ENCODE measurements at regions not wholly inside any gene's neighbourhood (a gene's known extent, or its start where the extent isn't known, plus 50 kb on each side); places are given as distances from the start of the nearest gene placed in this dataset.
"Not testable (repeated sequence)": the region's sequence is repeated elsewhere in the genome, so short reads cannot be mapped to it uniquely, and the experiment has no call there.

DNA sequence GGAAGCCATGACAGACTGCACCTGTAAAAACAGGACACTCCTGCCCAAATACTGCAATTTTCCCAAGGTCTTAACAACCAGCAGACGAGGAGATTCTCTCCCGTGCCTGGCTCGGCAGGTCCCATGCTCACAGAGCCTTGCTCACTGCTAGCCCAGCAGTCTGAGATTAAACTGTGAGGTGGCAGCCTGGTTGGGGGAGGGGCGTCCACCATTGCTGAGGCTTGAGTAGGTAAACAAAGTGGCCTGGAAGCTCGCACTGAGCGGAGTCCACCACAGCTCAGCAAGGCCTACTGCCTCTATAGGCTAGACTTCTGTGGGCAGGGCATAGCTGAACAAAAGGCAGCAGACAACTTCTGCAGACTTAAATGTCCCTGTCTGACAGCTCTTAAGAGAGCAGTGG lies 80.3 kb downstream of the ANXA5 start:
- DNase-seq, result not testable (repeated sequence)

DNA sequence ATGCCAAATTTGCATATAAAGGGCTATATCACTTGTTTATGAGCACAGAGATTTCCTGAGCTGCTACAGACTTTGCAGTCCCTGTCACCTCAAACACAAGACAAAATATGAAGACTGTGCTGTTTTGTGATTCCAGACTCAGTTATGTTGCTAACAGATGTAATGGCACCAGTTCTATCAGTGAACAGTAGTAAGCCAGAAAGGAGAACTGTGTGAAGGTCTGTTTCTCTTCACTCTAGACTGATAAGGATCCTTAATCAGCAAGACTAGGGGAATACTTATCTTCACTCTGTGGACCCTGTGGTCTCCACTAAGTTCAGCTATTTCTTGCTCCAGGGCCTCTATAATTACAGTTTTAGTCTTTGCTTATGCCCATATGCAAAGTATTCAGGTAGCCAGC lies 82.7 kb downstream of the ANXA5 start:
- DNase-seq, result no peak

DNA sequence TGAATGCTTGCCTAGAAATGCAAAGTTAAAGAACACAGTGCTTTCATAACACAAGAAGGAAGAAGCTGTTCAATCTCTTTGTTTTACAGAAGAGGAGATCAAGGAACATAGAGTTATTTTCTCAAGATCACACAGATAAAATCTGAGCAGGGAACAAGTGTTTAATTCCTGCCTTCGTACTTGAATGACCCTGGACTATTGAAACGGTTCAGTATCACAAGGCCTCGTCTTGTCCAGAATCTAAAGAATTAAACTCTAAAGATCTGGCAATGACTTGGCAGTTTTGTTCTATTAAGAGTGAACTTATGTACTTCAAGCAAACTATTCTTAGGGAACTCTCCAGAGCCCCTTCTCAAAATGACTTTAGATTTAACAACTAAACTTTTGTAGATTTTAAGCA lies 97.7 kb downstream of the ANXA5 start:
- DNase-seq, result no peak

DNA sequence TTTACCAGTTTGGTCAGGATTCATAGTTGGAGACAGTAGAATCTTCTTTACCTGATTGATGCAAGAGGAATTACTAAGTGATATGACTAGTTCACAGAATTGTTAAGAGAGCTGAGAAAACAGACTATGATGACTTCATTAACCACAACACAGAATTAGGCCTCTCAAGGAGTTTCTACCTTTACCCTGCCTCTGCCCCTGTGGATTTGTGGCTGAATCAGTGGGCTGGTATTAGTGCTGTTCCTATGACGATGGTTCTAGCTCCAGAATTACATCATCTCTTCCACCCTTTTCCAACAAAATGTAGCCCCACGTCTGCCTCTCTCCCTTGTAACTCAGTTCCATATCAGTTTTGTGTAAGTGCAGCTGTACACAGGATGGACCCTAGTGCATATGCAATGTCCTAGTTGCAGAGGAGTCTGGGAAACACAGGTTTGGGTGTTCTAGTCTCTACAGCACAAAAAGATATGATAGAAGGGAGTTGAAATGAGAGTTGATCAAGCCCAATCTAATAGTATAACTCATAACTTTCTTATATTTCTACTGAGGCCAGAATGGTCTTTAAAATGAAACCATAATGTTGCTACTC lies 99.3 kb downstream of the ANXA5 start:
- no peak for DNase-seq

DNA sequence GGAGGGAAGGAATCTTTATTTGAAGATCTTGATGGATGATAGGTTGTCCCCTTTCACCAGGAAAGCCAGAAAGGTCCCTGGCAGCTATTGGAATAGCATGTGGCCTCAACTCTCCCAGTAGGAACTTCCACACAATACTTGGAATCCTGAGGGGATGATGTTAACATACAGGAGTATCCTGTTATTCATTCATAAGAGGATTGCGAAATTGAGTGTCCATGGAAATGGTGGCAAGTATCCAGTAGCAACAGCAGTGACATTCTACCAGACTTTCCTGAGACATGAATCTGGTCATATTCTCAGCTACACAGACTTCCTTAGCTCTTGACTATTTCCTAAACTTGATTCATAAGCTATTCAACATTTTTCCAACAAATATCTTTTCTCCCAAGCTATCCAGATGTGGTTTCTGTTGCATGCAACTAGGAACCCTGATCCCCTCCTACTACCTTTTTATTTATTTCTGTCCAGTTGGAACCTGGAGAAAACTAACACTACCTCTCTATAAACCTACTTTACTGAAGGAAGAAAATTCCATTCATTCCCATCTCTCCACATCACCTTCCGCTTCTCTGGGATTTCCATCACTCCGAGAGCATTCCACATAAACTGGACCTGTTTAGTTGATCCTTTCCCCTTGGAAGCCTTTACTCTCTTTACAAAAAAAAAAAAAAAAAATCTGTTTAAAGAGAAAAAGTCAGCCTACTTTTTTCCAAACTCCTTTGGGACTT lies 101.8 kb downstream of the ANXA5 start:
- DNase-seq, result no peak

DNA sequence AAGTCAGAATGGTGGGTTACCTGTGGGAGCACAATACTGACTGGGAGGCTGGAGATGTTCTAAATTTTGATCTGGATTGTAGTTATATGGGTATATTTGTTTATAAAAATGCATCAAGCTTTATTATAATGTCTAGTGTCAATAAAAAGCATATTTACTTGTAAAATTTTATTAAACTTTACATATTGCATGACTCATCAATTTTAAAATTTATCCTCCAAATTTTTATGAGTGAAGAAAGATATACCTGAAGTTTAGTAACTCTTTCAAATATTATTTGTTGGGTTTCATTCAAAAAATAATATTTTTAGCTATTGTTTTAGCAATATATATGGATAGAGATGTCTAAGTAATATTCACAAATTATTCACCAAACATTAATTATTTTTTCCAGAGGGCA lies 103.0 kb downstream of the ANXA5 start:
- DNase-seq, result no peak

DNA sequence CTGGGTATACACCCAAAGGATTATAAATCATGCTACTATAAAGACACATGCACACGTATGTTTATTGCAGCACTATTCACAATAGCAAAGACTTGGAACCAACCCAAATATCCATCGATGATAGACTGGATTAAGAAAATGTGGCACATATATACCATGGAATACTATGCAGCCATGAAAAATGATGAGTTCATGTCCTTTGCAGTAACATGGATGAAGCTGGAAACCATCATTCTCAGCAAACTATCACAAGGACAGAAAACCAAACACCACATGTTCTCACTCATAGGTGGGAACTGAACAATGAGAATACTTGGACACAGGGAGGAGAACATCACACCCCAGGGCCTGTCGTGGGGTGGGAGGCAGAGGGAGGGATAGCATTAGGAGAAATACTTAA lies 104.5 kb downstream of the ANXA5 start:
- DNase-seq, result not testable (repeated sequence)

GRCh38 chr4:121584836-121585235 lies 111.9 kb downstream of the ANXA5 start:
- DNase-seq, result no peak

- no peak for DNase-seq
Measured at GRCh38 chr4:121583396-121583795, 113.4 kb downstream of the ANXA5 start.

- DNase-seq, result no peak
Measured at GRCh38 chr4:121582296-121582695, 114.5 kb downstream of the ANXA5 start.

DNA sequence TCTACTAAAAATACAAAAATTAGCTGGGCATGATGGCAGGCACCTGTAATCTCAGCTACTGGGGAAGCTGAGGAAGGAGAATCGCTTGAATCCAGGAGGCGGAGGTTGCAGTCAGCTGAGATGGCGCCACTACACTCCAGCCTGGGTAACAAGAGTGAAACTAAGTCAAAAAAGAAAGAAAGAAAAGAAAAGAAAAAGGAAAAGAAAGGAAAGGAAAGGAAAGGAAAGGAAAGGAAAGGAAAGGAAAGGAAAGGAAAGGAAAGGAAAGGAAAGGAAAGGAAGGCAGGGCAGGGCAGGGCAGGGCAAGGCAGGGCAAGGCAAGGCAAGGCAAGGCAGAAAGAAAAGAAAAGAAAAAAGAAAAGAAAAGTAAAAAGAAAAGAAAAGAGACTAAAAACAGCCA lies 121.4 kb downstream of the ANXA5 start:
- not testable (repeated sequence) for DNase-seq

GRCh38 chr4:121574618-121575017 lies 122.2 kb downstream of the ANXA5 start:
- no peak for DNase-seq

DNA sequence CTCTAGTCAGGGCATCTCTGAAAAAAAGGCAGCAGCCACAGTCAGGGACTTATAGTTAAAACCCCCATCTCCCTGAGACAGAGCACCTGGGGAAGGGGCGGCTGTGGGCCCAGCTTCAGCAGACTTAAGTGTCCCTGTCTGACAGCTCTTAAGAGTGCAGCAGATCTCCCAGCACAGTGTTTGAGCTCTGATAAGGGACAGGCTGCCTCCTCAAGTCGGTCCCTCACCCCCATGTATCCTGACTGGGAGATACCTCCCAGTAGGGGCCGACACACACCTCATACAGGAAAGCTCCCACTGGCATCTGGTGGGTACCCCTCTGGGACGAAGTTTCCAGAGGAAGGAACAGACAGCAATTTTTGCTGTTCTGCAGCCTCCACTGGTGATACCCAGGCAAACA lies 129.0 kb downstream of the ANXA5 start:
- DNase-seq, result no peak

GRCh38 chr4:121564840-121565375 lies 131.9 kb downstream of the ANXA5 start:
- no peak for DNase-seq

- no peak for DNase-seq
Measured at GRCh38 chr4:121562811-121563210, 134.0 kb downstream of the ANXA5 start.

DNA sequence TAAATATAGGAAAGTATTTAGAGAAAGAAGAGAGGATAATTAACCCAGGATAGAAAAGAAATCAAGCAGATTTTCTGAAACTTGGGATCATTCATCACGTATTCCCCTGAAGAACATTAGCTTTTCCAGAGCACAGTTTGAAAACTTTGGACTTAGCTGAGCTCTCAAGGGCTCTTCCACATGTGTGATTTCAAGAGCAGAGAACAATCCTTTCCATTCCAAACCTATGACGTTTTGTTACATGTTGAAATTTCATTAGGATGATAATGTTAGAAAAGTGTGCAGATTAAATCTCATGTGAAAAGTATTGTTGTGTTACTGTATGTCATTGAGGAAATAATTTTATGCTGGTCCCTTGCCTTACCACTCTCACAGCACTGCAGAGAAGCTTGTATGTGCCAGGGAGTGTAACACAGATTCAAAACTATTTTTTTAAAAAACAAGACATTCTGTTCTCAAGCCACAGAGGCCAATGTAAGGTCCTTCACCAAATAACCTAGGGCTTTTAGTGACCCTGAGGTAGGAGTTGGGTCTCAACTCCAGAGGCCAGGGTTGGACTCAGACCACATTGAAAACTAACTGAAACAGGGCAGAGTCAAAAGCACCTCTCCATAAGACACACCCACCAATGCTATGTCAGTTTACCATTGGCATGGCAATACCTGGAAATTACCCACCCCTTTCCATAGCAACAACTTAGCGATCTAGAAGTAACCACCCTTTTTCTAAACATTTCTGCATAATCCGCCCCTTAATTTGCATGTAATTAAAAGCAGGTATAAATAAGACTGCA lies 141.3 kb downstream of the ANXA5 start:
- DNase-seq, result no peak

DNA sequence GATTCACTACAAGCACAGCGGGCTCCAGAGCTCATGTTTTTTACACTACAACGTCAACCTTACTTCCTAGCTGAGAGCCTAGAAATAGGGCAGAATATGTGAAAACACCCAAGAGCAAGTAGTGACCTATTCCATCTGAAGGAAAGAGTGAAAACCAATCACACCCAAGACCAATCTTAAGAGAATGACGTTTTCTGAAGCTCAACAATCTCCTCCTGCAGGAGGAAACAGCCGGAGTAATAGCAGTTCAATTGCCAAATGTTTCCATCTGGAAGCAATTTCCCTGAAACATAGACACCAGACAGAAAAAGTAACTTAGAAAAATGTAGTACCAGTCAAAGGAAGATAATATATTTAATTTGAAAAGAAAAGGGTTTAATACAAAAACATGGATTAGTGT lies 142.4 kb downstream of the ANXA5 start:
- no peak for DNase-seq

DNA sequence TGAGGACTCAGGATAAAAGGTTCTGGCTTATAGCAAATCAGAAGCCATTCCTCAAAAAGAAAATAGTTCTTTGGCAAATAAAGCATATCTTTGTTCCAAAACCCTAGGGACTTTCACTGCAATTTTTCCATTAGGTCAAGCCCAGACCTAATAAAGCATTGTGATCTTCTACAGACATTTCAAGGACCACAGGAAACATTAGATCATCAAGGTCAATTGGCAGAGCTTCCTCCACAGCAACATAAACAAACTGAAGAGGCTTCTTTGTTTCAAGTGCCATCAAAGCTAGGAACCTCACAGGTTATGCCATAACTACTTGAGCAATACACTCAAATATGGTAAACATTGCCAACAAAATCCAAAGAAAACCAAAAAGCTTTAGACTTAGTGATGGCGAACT lies 144.9 kb downstream of the ANXA5 start:
- DNase-seq, result no peak

- no peak for DNase-seq
Measured at GRCh38 chr4:121551271-121551670, 145.5 kb downstream of the ANXA5 start.

DNA sequence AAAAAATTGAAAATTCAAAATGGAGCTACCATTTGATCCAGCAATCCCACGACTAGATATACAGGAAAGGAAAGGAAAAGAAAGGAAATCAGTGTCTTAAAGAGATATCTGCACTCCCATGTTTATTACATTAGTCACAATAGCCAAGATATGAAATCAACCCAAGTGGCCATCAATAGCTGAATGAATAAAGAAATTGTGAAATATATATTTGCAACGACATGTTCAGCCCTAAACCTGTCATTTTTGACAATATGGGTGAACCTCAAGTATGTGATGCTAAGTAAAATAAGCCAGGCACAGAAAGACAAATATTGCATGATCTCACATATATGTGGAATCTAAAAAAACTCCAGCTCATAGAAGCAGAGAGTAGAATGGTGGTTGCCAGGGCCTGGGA lies 155.1 kb downstream of the ANXA5 start:
- no peak for DNase-seq

- DNase-seq, result no peak
Measured at GRCh38 chr4:121535351-121535750, 154.5 kb upstream of the QRFPR start.

GRCh38 chr4:121534187-121534586 lies 153.4 kb upstream of the QRFPR start:
- no peak for DNase-seq

GRCh38 chr4:121526509-121526908 lies 145.7 kb upstream of the QRFPR start:
- DNase-seq, result no peak
